ENCODE measurements at regions not wholly inside any gene's neighbourhood (a gene's known extent, or its start where the extent isn't known, plus 50 kb on each side); places are given as distances from the start of the nearest gene placed in this dataset.

GRCh38 chr3:66753670-66754069, 244.4 kb upstream of the KBTBD8 start:
- no peak for DNase-seq

GRCh38 chr3:66754613-66755012, 243.5 kb upstream of the KBTBD8 start:
- no peak for DNase-seq

- no peak for DNase-seq
These were observed 242.2 kb upstream of the KBTBD8 start for GRCh38 chr3:66755924-66756323.

- no peak for DNase-seq
These were observed 241.6 kb upstream of the KBTBD8 start for GRCh38 chr3:66756468-66757036.

- no peak for DNase-seq
These were observed 236.9 kb upstream of the KBTBD8 start for GRCh38 chr3:66761093-66761780.

GRCh38 chr3:66762916-66763693, 235.0 kb upstream of the KBTBD8 start:
- no peak for DNase-seq

GRCh38 chr3:66778107-66778506, 220.0 kb upstream of the KBTBD8 start:
- DNase-seq, result peak; percentile 2 to 8

- no peak for DNase-seq
These were observed 219.3 kb upstream of the KBTBD8 start for GRCh38 chr3:66778777-66779176.

- DNase-seq, result no peak
These were observed 212.8 kb upstream of the KBTBD8 start for GRCh38 chr3:66785191-66785909.

- DNase-seq, result no peak
These were observed 208.4 kb upstream of the KBTBD8 start for GRCh38 chr3:66789580-66790237.

- no peak for DNase-seq
These were observed 206.0 kb upstream of the KBTBD8 start for GRCh38 chr3:66792086-66792485.

GRCh38 chr3:66795365-66795764, 202.7 kb upstream of the KBTBD8 start:
- no peak for DNase-seq

- no peak for DNase-seq
These were observed 201.8 kb upstream of the KBTBD8 start for GRCh38 chr3:66796343-66796742.

- DNase-seq, result peak in 1 of 2 experiments; percentile 17
These were observed 200.1 kb upstream of the KBTBD8 start for GRCh38 chr3:66797889-66798560.

GRCh38 chr3:66800941-66801545, 197.1 kb upstream of the KBTBD8 start:
- DNase-seq, result no peak

GRCh38 chr3:66803206-66803605, 194.9 kb upstream of the KBTBD8 start:
- DNase-seq, result no peak

- DNase-seq, result no peak
These were observed 194.1 kb upstream of the KBTBD8 start for GRCh38 chr3:66803721-66804695.

- DNase-seq, result no peak
These were observed 189.1 kb upstream of the KBTBD8 start for GRCh38 chr3:66808891-66809594.

GRCh38 chr3:66809595-66809958, 188.5 kb upstream of the KBTBD8 start:
- no peak for DNase-seq

- DNase-seq, result no peak
These were observed 186.0 kb upstream of the KBTBD8 start for GRCh38 chr3:66812136-66812535.

Data from NCI-H526 (cell line).